Sigmoid colon (tissue), 4 donors: ENCODE measurements at regions not wholly inside any gene's neighbourhood (a gene's known extent, or its start where the extent isn't known, plus 50 kb on each side); places are given as distances from the start of the nearest gene placed in this dataset.

Experiments
- CTCF ChIP-seq, 4 experiments: fragments of 450-650 bp in 3 of 4; fragments of 200-600 bp in 1 of 4; IDR thresholded peaks; one replicate each; pipeline ENCODE4 v1.5.1; 2016 to 2019; ENCODE audit warnings: antibody characterized with exemption in 4 of 4, mild to moderate bottlenecking in 3 of 4, moderate library complexity in 2 of 4
- POLR2A ChIP-seq, 2 donors: fragments of 450-650 bp; IDR thresholded peaks; one replicate each; pipeline ENCODE4 v1.6.1; 2016; ENCODE audit warnings: antibody characterized with exemption in 2 of 2, mild to moderate bottlenecking in 2 of 2, moderate library complexity in 2 of 2
- POLR2AphosphoS5 ChIP-seq, 4 donors: sonication (generic); formaldehyde crosslinking; IDR thresholded peaks; one replicate each; pipeline ENCODE4 v1.6.1; 2017; ENCODE audit warnings: antibody characterized with exemption in 4 of 4

GRCh38 chrY:19319135-19319534 is 425.4 kb downstream of the KDM5D start:
- TF ChIP-seq CTCF (IDR thresholded peaks at IDR 0.05) (no peak), POLR2AphosphoS5 (IDR thresholded peaks at IDR 0.05) (no peak), POLR2A (IDR thresholded peaks at IDR 0.05) (no peak)
